Activated T-cell treated with anti-CD3 and anti-CD28 coated beads for 48 hours (primary cell): ENCODE measurements at regions not wholly inside any gene's neighbourhood (a gene's known extent, or its start where the extent isn't known, plus 50 kb on each side); places are given as distances from the start of the nearest gene placed in this dataset.
"Not testable (repeated sequence)": the region's sequence is repeated elsewhere in the genome, so short reads cannot be mapped to it uniquely, and the experiment has no call there.

ENCODE experiments used
- DNase-seq: peaks from one replicate; pipeline ENCODE4 v3.0.0-alpha.2; 2020; ENCODE audit warnings: low read depth

DNA sequence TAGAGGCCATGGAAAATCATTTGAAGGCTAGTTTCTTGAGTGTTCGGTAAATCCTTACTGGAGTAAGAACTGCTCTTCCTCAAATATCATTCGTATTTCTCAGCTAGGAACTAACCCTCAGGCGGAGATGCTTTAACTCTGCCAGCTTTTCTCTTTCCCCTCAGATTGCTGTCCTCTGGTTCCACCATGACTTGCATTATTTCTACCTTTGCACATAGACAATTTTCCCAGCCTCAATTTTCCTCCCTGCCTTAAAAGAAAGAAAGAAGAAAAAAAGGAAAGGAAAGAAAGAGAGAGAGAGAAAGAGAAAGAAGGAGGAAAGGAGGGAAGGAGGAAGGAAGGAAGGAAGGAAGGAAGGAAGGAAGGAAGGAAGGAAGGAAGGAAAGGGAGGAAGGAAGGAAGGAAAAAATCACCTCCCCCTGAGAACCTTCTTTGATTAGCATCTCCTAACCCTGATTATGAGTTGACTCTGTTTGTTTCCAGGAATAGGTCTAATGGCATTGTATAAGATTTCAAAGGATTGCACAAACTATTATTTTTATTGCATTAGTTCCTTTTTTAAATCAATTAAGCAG, 123.3 kb upstream of the FAM204A start:
- no peak for DNase-seq

DNA sequence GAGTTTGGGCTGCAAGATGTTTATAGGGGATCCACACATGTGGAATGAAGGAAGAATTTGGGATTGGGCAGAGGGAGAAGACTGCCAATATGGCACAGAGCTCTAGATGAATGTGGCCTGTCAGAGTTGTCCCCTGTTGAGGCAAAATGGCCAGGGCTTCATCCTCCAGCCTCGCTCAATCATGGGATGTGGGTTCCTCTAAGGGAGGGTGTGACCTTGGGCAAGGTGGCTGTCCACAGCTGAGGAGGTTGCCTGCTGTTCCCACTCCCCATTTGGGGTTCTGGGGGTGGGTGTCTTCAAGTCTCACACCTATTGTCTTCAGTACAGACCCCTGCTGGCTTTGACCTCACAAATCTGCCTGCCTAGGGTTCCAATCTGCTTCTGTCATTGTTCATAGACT, 121.6 kb upstream of the FAM204A start:
- no peak for DNase-seq

DNA sequence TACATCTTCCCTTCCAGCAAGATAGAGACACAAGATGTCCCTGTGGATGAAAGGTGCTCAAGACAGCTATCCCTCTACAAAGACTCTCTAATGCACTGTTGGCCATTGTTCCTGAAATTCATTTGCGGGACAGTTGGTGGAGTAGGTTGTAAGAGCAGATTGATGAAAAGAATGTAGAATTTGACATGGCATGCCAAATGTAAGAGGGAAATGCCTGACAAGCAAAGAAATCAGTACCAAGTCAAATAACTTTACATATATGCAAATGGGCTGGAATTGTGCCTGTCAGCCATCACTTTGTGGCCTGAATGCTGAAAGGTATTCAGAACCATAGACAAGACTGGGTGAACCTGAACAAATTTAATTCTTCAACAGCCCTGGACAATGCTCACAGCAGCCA, 120.3 kb upstream of the FAM204A start:
- DNase-seq, result no peak

DNA sequence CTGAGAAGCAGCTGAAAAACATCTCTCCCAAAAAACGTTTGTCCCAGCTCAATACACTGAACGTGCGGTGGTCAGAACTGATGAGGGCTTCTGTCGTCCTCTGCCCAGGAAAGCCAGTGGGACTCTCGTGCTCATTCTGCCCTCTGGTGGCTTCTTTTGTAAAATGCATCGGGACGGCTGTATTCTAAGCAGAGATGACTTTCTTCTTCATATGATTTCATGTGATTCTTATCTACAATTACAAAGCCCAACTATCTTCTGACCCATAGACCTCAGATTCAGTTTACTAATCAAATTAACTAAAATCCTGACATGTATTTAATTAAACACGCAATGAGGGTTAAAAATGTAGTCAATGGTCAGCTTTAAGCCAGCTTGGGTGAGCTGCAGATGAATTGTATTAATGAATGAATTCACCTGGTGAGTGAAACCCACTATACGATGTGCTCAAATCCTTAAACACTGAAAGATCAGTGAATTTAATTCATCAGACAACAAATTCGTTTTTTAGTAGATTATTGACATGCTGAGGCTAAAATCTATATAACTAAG, 117.6 kb upstream of the FAM204A start:
- DNase-seq, result peak; percentile 30

DNA sequence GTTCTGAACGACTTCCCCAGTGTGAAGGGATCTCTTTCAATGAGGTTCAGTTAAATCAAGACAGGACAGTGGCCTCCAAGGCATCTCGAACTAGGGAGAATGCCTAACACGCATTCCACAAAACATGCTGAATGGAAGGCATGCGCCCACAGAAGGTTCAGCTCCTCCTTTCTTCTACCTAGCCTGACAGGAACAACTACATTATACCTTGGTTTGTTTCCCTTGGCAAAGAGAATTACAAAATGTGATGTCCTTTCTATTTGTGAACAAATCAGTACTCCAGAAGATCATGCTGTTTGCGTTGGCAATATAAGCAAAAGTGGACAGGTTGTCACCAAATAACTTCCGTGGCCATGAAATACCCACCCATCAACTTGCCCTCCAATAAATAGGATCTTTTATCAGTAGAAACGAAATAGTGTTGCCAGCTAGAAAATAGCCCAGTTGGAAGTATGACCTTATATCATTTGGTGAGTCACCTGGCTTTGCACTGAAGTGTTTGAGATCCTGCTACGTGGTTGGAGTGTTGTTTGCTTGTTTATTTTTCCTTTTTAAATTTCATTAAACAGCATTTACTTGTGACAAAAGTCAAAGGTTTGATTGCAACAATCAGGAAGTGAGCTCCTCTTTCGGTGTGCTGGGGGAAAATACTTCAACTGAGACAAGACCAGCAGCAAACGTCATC, 117.0 kb upstream of the FAM204A start:
- DNase-seq, result no peak

DNA sequence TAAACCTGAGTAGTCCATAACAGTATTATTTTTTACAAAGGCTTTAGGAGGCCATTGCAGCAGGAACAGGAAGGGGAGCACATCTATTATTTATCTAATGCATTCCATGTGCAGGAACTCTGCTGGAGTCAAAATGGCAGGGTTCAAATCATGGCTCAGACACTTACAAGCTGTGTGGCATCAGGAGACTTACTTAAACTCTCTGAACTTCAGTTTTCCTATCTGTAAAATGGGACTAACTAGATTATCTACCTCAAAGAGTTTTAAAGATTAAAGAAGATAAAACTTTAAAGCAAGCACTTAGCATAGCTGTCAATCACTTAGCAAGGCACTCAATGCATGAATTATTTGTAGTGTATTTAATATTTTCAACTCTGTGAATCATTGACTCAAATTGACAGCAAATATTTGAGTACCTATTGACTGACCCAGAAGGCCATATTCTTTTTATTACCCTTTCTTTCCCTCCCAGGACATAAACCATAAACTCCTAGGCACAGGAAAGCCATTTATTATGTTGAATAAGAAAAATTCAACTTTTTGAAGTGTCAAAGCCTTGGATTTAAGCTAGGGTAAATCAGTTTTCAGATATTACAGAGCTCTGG, 115.8 kb upstream of the FAM204A start:
- DNase-seq, result no peak

DNA sequence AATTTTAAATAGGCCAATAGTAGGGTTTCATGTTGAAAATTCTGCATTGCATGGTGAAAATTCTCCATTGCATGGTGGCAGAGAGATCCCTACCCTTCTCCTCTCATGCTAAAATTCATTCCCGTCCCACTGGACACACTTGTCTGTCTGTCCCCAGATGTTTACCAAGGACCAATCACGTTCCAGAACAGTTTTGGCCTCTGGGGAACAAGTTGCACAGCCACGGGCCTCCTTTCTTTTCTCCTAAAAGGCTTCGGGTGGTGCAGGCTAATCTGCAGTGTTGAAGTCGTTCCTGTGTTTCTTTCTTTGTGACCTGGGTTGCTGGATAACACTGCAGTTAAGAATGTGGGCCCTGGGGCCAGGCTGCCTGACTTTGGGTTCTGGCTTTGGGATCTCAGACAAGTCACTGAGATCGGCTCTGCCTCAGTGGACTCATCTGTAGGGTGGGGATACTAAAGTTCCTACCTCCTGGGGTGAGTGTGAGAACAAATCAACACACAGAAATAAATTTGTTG, 113.1 kb upstream of the FAM204A start:
- no peak for DNase-seq

DNA sequence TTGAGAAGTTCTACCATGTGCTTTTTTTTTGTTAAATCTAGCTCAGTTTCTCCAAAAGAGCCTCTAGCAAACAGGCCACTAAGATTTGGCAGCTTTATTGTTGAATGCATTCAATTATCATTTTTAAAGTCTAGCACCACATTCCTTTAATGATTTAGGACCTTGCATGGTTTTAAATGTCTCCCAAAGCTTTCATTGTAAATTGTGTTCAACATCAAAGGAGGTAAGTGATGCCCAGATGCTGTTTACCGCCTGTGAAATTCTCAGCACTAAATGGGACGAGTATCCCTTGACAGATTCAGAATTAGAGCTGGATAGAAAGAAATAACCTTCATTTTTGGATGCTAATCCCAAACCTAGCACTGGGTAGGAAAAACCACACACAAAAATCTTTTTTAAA, 112.1 kb upstream of the FAM204A start:
- no peak for DNase-seq

DNA sequence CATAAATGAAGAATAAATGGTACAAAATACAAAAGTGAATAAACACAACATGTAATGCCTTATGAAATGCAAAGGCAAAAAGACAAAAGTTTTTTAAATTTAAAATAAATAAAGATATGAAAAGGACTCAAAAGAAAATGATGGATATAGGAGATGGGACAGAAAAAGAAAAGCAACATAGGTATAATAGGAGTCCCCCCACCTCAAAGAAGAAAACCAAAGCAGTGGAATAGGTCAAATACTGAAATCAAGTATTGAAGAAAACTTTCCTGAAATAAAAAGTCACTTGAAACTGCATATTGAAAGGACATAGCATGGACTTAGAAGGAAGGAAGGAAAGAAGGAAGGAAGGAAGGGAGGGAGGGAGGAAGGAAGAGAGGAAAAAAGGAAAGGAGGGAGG, 110.0 kb upstream of the FAM204A start:
- no peak for DNase-seq

DNA sequence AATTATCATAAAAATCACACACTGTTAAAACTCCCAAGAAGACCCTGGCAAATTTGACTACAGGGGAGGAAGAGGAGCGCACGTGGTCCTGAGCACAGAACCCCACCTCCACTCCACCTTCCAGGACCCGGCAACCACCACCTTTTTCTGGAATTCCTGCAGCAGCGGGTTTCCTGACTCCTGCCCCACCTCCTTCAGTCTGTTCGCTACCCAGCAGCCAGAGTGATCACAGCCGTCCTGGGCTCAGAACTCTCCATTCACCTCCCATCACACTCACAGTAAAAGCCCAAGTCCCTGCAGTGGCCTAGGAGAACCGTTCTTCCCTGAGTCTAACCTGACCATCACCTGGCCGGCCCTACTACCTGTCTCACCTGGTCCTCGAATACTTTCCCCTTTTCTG, 107.4 kb upstream of the FAM204A start:
- DNase-seq, result no peak

DNA sequence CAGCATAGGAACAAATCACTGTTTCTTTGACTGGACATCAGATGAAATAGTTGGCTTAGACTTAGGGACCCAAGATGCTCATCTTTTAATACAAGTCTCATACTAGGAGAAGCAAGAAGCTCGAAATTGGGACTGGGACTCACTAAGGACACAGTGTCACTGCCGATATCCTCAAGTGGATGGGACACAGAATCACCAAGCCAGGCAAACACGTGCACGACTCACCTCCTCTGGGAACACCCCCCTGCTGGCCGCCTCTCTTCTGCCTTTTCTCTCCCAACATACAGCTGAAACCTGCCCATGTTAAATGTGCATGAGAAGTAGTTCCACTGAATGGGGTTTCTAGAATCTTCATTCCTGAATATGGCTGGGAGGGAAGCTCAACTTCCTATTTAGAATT, 106.6 kb upstream of the FAM204A start:
- no peak for DNase-seq

DNA sequence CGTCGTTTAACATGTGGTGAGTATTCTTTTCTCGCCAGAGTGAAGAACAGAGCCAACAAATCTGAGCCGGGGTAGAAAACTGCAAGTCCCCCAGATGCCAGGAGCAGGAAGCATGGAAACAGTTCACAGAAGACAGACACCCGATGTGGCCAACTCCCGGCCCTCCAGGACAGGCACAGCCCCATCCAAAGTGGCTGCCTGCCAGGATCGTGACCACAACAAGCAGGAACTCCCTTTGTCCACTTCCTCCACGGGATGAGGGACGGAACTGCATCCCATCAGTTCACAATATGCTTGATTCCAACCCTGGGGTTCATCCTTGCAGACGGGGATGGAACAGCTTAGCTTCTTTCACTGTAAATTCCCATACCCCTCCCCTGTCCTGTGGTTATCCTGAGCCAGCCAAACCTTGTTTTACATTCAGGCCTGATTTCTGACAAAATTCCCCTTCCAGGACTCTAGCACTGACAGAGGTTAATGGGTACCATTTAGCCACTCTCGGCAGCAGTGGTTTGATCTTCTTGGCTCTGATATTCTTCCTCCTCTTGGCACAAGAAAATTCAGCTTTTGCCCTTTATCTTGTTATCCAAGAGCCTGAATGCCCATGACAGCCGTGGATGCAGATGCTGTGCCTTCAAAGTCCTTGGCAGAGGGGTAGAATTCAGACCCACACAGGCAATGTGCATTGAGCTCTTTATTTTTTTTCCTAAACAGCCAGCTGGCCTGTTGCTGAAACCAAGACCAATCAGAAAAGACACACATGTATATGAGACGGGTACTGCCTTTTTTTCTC, 105.5 kb upstream of the FAM204A start:
- no peak for DNase-seq

DNA sequence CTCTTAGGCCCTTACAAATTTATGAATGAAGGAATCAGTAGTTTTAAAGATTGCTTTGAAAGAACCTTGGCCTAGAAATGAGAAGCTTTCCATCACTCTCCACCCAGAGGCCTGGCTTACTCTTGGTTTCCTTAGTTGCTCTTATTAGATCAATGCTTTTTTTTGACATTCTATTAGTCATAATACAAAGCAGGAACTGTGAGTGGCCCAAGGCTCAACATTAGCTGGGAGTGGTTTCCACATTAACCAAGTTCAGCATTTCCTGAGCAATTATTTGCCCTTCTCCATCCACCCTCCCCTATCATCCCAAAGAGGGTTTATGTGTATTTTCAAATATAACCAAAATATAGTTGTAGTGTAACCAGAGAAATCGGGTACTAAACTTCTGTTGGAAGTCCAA, 103.4 kb upstream of the FAM204A start:
- DNase-seq, result no peak

DNA sequence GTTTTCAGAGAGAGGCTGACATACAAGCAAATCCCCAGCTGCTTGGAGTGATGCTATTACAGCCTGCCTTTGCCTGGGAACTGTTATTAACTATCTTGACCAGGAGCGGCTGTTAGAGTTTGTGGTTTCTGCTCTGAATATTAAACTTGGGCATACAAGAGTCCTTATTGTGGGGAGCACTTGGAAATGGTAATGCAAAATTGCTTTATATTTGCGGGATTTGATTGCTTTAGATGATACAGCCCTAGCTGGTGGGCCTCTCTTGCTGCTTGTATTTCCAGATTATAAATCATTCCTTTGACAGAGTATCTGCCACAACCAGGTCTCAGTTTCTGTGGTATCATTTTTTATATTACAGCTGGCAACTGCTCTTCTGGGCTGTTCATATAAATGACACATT, 101.9 kb upstream of the FAM204A start:
- DNase-seq, result no peak

DNA sequence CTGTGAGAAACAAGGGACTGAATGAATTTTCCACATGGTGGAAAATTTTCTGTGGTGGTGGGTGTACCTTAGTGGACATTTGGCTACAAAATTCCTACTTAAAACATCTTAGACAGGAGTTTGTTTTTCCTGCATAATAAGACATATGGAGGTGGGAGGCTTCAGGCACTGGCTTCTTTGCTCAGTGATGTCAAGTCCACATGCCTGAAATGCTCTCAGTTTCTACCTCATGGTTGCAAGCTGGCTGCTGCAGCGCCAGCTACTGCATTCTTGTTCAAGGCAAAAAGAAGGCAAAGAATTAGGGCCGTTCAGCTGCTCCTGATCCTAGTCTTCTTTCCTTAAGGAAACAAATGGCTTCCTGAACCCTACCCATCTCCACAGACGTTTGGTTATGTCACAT, 99.9 kb upstream of the FAM204A start:
- DNase-seq, result no peak

DNA sequence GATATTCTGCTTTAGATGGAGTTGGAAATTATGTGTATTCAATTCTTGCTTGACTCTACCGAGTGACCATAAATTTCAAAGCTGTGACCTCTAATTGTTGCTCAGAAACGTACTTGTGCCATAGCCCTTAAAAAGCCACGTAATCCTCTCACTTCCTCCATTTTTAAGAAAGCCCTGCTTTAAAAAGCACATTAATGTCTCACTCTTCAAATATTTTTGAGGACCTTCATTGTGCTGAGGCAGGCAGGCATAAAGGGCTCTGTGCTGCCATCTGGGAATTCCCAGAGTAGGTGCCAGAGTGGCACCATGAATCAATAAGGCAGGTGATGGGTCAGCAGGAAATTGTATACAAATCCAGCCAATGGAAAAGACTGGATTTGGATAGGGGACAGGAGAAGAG, 97.7 kb upstream of the FAM204A start:
- no peak for DNase-seq

DNA sequence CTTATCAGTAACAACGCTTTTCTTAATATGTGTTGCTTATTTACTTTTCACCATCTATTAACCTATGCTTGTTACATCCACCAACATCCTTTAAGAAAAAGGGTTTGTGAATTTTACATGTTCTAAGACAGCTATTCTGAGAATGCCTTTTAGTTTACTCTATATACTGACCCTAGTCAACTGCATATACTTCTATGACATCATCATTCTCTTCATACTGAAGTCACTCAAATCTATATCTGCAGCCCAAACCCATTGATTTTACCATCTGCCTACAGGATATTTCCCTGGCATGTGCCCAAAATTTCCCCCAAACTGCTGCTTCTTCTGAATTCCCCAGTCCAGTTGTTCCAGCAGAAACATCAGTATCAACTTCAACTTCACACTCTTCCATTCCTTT, 94.6 kb upstream of the FAM204A start:
- DNase-seq, result no peak

DNA sequence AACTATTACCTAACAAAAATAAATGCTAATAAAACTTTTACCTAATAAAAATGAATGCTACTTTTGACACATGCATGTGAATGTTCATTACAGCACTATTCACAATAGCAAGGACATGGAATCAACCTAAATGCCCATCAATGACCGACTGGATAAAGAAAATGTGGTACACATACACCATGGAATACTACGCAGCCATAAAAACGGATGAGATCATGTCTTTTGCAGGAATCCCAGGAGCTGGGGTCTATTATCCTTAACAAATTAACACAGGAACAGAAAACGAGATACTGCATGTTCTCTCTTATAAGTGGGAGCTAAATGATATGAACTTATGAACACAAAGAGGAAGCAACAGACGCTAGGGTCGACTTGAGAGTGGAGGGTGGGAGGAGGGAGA, 88.1 kb upstream of the FAM204A start:
- no peak for DNase-seq

DNA sequence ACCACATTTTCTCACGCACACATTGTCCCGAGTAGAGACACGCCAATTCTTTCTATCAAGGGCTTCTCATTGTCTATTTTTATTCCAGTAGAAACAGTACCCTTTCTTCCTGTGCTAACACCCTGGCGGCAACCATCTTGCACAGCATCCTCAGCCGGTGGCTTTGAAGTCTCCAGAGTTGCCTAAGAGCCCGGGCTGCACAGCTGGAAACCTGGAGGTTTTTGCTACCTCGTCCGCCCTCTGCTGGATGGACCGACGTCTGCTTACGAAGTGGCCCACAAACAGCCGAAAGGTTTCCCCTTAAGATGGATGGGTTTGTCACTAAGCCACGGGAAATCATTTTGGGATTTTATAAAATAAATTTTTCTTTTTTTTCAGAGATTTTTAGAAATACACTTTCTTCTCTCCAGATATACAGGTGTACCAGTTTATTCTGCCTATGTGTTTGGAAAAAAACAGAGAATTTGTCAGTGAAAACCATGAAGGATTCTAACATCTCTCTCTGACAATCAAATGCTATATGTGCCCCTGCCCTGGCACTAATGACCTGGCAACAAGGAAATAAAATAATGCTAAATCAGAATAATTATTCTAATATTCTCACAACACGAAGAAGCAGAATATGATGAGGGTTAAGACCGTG, 81.8 kb upstream of the FAM204A start:
- DNase-seq, result peak; percentile 66

DNA sequence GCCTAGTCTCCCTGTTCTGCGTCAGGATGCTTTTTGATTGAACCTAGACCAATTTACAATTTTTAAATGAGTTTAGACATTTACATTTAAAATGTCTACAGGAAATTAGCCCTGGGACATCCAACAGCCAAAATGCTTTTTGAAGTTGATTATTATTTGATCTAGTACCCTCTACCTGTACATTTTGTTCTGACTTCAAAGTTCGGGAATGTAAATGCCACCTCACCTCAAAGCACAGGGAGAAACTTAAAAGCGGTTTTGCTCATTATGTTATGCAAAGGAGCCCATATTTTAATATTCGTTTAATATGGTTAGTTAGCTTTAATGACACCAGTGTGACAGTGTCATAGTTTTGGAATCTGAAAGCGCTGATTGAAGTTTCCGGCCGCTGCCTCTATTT, 80.1 kb upstream of the FAM204A start:
- no peak for DNase-seq

DNA sequence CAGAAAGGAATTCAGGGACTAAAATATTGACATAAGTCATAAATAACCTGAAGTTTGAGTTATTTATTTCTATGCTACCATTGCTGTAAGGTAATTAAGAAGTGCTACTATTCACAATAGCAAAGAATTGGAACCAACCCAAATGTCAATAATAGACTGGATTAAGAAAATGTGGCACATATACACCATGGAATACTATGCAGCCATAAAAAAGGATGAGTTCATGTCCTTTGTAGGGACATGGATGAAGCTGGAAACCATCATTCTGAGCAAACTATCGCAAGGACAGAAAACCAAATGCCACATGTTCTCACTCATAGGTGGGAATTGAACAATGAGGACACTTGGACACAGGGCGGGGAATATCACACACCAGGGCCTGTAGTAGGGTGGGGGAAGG, 77.9 kb upstream of the FAM204A start:
- DNase-seq, result not testable (repeated sequence)

DNA sequence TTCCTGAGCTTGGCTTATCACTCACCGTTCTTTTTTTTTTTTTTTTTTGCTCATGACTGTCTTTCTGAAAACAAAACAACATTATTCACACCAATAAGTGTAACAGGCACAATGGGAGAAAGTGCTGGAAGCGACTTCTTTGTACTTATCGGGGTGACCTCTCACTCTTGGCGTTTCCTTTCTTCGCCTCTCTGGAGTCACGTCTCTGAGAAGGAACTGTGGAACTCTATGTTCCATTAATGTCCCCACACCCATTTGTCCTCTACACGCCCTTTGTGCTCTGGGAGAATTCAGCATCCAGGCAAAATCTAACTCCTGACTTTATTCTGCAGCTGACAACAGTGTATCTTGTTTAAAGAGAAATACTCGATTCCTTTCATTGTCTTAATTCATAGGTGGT, 70.8 kb upstream of the FAM204A start:
- no peak for DNase-seq
